Neural progenitor cell (in vitro differentiated cells): ENCODE measurements at regions not wholly inside any gene's neighbourhood (a gene's known extent, or its start where the extent isn't known, plus 50 kb on each side); places are given as distances from the start of the nearest gene placed in this dataset.

Experiments
- CTCF ChIP-seq: fragments of 200-600 bp; sonication (generic); IDR thresholded peaks from 2 replicates; pipeline ENCODE4 v1.5.1; 2017; ENCODE audit warnings: antibody characterized with exemption, mild to moderate bottlenecking
- EZH2 ChIP-seq: fragments of 200-600 bp; sonication (generic); IDR thresholded peaks from 2 replicates; pipeline ENCODE4 v1.6.1; 2017; ENCODE audit warnings: antibody characterized with exemption, mild to moderate bottlenecking, moderate library complexity

- no peak for TF ChIP-seq CTCF
- no peak for TF ChIP-seq EZH2
Observed at GRCh38 chr5:106882035-106882434, 788.7 kb downstream of the EFNA5 start.
